CD8-positive, alpha-beta memory T cell (primary cell): ENCODE measurements at regions not wholly inside any gene's neighbourhood (a gene's known extent, or its start where the extent isn't known, plus 50 kb on each side); places are given as distances from the start of the nearest gene placed in this dataset.

Experiments
- CTCF ChIA-PET: fragments of 350-600 bp; sonication (Branson Sonifier 250); formaldehyde crosslinking; loops from one replicate; lab custom pipeline; 2021; ENCODE audit warnings: antibody characterized with exemption; lab: Charles Lee
- POLR2A ChIA-PET: fragments of 350-600 bp; sonication (Branson Sonifier 250); formaldehyde crosslinking; loops from one replicate; lab custom pipeline; 2021; ENCODE audit warnings: antibody characterized with exemption; lab: Charles Lee
- DNase-seq, 5 donors: peaks; one replicate each; pipeline versions ENCODE4 v3.0.0 to v3.0.0-alpha.2; 2020 to 2022; ENCODE audit warnings: mixed read lengths in 1 of 5
- H3K27ac ChIP-seq: one replicate; pipeline ENCODE4 v1.7.0; 2013; ENCODE audit warnings: low read depth, mild to moderate bottlenecking, low read length, moderate library complexity
- H3K27me3 ChIP-seq: 2 replicates; pipeline ENCODE4 v1.7.0; 2013; ENCODE audit warnings: low read length, mild to moderate bottlenecking; ENCODE audit not compliant: insufficient read depth, poor library complexity, severe bottlenecking
- H3K36me3 ChIP-seq: 2 replicates; pipeline ENCODE4 v1.7.0; 2013; ENCODE audit warnings: mild to moderate bottlenecking, low read length, moderate library complexity; ENCODE audit not compliant: insufficient read depth
- H3K4me1 ChIP-seq: 2 replicates; pipeline ENCODE4 v1.7.0; 2013; ENCODE audit warnings: mild to moderate bottlenecking, low read length, moderate library complexity; ENCODE audit not compliant: insufficient read depth
- H3K4me3 ChIP-seq: 2 replicates; pipeline ENCODE4 v1.7.0; 2013; ENCODE audit warnings: mild to moderate bottlenecking, low read length
- H3K9me3 ChIP-seq: 2 replicates; pipeline ENCODE4 v1.7.0; 2013; ENCODE audit warnings: mild to moderate bottlenecking, low read length
- H3K27ac Mint-ChIP-seq, 8 donors: one replicate each; pipeline ENCODE4 v1.8.0; 2020 to 2021; ENCODE audit warnings: mixed read lengths in 8 of 8, mild to moderate bottlenecking in 6 of 8, inconsistent platforms in 3 of 8, moderate library complexity in 3 of 8
- H3K27me3 Mint-ChIP-seq, 2 donors: one replicate each; pipeline ENCODE4 v1.8.0; 2020 to 2021; ENCODE audit warnings: mixed read lengths in 2 of 2, mild to moderate bottlenecking in 1 of 2, moderate library complexity in 1 of 2
- H3K36me3 Mint-ChIP-seq, 3 donors: one replicate each; pipeline ENCODE4 v1.8.0; 2020 to 2021; ENCODE audit warnings: mixed read lengths in 3 of 3, inconsistent platforms in 1 of 3, mild to moderate bottlenecking in 1 of 3
- H3K4me1 Mint-ChIP-seq, 3 donors: one replicate each; pipeline ENCODE4 v1.8.0; 2020 to 2021; ENCODE audit warnings: mixed read lengths in 3 of 3, inconsistent platforms in 1 of 3, mild to moderate bottlenecking in 1 of 3
- H3K4me3 Mint-ChIP-seq, 7 donors: one replicate each; pipeline ENCODE4 v1.8.0; 2020 to 2021; ENCODE audit warnings: mixed read lengths in 7 of 7, mild to moderate bottlenecking in 6 of 7, moderate library complexity in 4 of 7, inconsistent platforms in 2 of 7
- H3K9me3 Mint-ChIP-seq, 5 donors: one replicate each; pipeline ENCODE4 v1.8.0; 2020 to 2022; ENCODE audit warnings: mixed read lengths in 5 of 5, mild to moderate bottlenecking in 3 of 5, moderate library complexity in 2 of 5, inconsistent platforms in 1 of 5

DNA sequence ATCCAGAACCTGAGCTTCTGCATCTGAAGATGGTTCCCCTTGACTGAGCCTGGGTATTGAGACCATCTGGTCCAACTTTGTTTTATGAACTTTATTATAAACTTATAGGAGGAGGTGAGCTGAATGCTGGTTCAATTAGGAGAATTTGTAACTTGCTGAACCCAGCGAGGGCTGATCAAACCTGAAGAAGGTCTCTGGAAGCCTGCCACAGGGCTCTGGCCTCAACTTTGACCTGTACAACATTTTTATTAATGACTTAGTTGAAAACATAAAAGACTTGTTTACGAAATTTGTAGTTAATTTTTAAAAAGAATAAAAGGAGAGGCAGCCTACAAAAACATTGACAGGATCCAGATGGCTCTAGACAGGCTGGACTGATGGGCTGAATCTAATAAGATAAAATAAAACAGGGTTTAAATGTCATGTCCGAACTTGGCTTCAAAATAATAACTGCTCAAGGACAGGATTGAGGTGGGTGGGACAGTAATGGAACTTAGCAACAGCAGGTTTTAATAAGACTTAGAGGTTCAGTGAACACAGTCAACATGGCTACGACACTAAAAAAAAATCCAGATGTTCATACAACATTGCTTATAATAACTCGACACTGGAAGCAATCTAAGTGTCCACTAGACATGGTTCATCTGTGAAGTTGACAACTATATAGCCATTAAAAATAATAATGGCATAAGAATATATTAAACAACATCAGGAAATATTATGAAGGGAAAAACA is 53.4 kb upstream of the GJB5 start:
- Mint-ChIP-seq H3K9me3 (no peaks in the 10 kb centered on the region), H3K4me1 (no peaks in the 10 kb centered on the region), H3K27ac (no peak overlapping the region), H3K4me3 (no peak overlapping the region), H3K27me3 (peaks cover 12 to 50% of the 10 kb centered on the region in 2 donors), H3K36me3 (no peaks in the 10 kb centered on the region)
- CTCF ChIA-PET, result no interaction called here
- DNase-seq, result no peak
- H3K36me3 ChIP-seq, result no peaks in the 10 kb centered on the region
- POLR2A ChIA-PET, result no interaction called here
- H3K27ac ChIP-seq, result no peak overlapping the region
- no peaks in the 10 kb centered on the region for H3K4me1 ChIP-seq
- no peaks in the 10 kb centered on the region for H3K9me3 ChIP-seq
- no peaks in the 10 kb centered on the region for H3K27me3 ChIP-seq
- H3K4me3 ChIP-seq, result no peak overlapping the region
